Endothelial cell of umbilical vein (primary cell): ENCODE measurements at regions not wholly inside any gene's neighbourhood (a gene's known extent, or its start where the extent isn't known, plus 50 kb on each side); places are given as distances from the start of the nearest gene placed in this dataset.

ENCODE experiments used
- BruUV-seq: library from RNA; stranded (reverse); fragments of 400-500 nt; replicated peaks from 2 replicates; lab custom pipeline; 2021; lab: Mats Ljungman, UMichigan
- CTCF ChIA-PET: fragments of 300-600, 350-600 bp; sonication (Branson Sonifier 250); formaldehyde crosslinking; loops from one replicate; lab custom pipeline; 2021; ENCODE audit warnings: antibody characterized with exemption, inconsistent platforms; lab: Charles Lee
- POLR2A ChIA-PET: fragments of 300-600, 350-600 bp; sonication (Branson Sonifier 250); formaldehyde crosslinking; loops from one replicate; lab custom pipeline; 2021; ENCODE audit warnings: antibody characterized with exemption, inconsistent platforms; lab: Charles Lee
- DNase-seq: peaks from one replicate; pipeline ENCODE4 v3.0.0-alpha.2; 2011; ENCODE audit warnings: low read depth, low spot score
- FAIRE-seq: peaks from 2 replicates; lab custom pipeline; 2011; peaks lifted over from hg19 to GRCh38; lab: Jason Lieb, UNC
- H2AFZ ChIP-seq: 2 replicates; pipeline ENCODE4 v1.6.0; 2012; ENCODE audit warnings: low read depth, low read length, control low read depth, inconsistent platforms
- H3K27ac ChIP-seq: 2 replicates; pipeline ENCODE4 v1.5.1; 2011; ENCODE audit warnings: low read depth, mild to moderate bottlenecking, control low read depth, low read length, moderate library complexity; ENCODE audit not compliant: insufficient read depth
- H3K27me3 ChIP-seq, 2 experiments: 2 replicates each; pipeline versions ENCODE4 v1.6.0 to v1.6.1; 2011; ENCODE audit warnings: low read length in 2 of 2, mixed read lengths in 1 of 2; ENCODE audit not compliant: control insufficient read depth in 2 of 2, insufficient read depth in 2 of 2
- H3K36me3 ChIP-seq, 2 experiments: 2 replicates in 1 of 2; 3 replicates in 1 of 2; pipeline ENCODE4 v1.5.1; 2011; ENCODE audit warnings: low read length in 2 of 2, mild to moderate bottlenecking in 1 of 2, moderate library complexity in 1 of 2; ENCODE audit not compliant: control insufficient read depth in 2 of 2, insufficient read depth in 2 of 2; ENCODE audit errors: extremely low read depth in 1 of 2
- H3K4me1 ChIP-seq: 3 replicates; pipeline ENCODE4 v1.5.1; 2011; ENCODE audit warnings: mild to moderate bottlenecking, low read length; ENCODE audit not compliant: control insufficient read depth, insufficient read depth; ENCODE audit errors: extremely low read depth
- H3K4me2 ChIP-seq: 2 replicates; pipeline ENCODE4 v1.6.1; 2011; ENCODE audit warnings: low read length, control low read depth, mixed read lengths; ENCODE audit not compliant: insufficient read depth
- H3K4me3 ChIP-seq, 3 experiments: fragments of 200-600 bp in 1 of 3; sonication (generic), shearing (Covaris generic) in 1 of 3; replicated peaks in 1 of 3; 2 replicates each; pipeline ENCODE4 v1.5.1; 2011 to 2016; ENCODE audit warnings: control low read depth in 3 of 3, low read length in 3 of 3, mild to moderate bottlenecking in 2 of 3, inconsistent platforms in 1 of 3, low read depth in 1 of 3, moderate library complexity in 1 of 3; ENCODE audit not compliant: insufficient read depth in 1 of 3
- H3K79me2 ChIP-seq: 2 replicates; pipeline ENCODE4 v1.6.0; 2012; ENCODE audit warnings: low read length, inconsistent platforms; ENCODE audit not compliant: control insufficient read depth, insufficient read depth
- H3K9ac ChIP-seq: replicated peaks from 2 replicates; pipeline ENCODE3; 2011; ENCODE audit warnings: low read length, control low read depth; ENCODE audit not compliant: insufficient read depth; ENCODE audit errors: extremely low read depth
- H3K9me1 ChIP-seq: replicated peaks from 3 replicates; pipeline ENCODE4 v1.6.0; 2011; ENCODE audit warnings: mild to moderate bottlenecking, low read length; ENCODE audit not compliant: control insufficient read depth, insufficient read depth; ENCODE audit errors: extremely low read depth
- H3K9me3 ChIP-seq: replicated peaks from 2 replicates; pipeline ENCODE4 v1.5.1; 2012; ENCODE audit warnings: low read length, inconsistent platforms; ENCODE audit not compliant: control insufficient read depth, insufficient read depth
- H4K20me1 ChIP-seq: replicated peaks from 2 replicates; pipeline ENCODE3; 2011; ENCODE audit warnings: mild to moderate bottlenecking, low read length; ENCODE audit not compliant: control insufficient read depth, insufficient read depth; ENCODE audit errors: extremely low read depth
- EZH2 ChIP-seq: IDR thresholded peaks from 2 replicates; pipeline ENCODE4 v1.6.1; 2012; ENCODE audit warnings: borderline replicate concordance, low read depth, mild to moderate bottlenecking, moderate library complexity, low read length, inconsistent platforms; ENCODE audit not compliant: severe bottlenecking
- FOS ChIP-seq: IDR thresholded peaks from 2 replicates; pipeline ENCODE4 v1.6.1; 2011; ENCODE audit warnings: mild to moderate bottlenecking, low read length, moderate library complexity, borderline replicate concordance; ENCODE audit not compliant: insufficient read depth
- GATA2 ChIP-seq: IDR thresholded peaks from 2 replicates; pipeline ENCODE4 v1.7.0; 2011; ENCODE audit warnings: low read depth, mild to moderate bottlenecking, moderate library complexity, mixed read lengths, low read length; ENCODE audit not compliant: insufficient read length, insufficient read depth
- JUN ChIP-seq: IDR thresholded peaks from 2 replicates; pipeline ENCODE4 v1.6.1; 2011; ENCODE audit warnings: borderline replicate concordance, low read depth; ENCODE audit not compliant: insufficient read length, insufficient read depth
- MYC ChIP-seq: IDR thresholded peaks from one replicate; pipeline ENCODE4 v1.6.1; 2011; ENCODE audit warnings: mild to moderate bottlenecking, low read depth, low read length
- POLR2A ChIP-seq: IDR thresholded peaks from 2 replicates; pipeline ENCODE4 v1.6.1; 2012; ENCODE audit warnings: low read depth, mild to moderate bottlenecking, control low read depth, low read length
- POLR2AphosphoS5 ChIP-seq: IDR thresholded peaks from 2 replicates; pipeline ENCODE4 v1.6.1; 2012; ENCODE audit warnings: low read depth, mild to moderate bottlenecking, control low read depth, low read length, moderate library complexity; ENCODE audit not compliant: insufficient read depth
- dilution Hi-C: fragments of 300-500 bp; cut with MboI; formaldehyde crosslinking; loops from one replicate; pipeline ENCODE4 v1.15.0; 2019; ENCODE audit warnings: low sequenced_read_pairs; ENCODE audit not compliant: extremely low pct_ligation_motif_present
- intact Hi-C: fragments of 100-400 bp; cut with micrococcal nuclease; formaldehyde crosslinking; loops from one replicate; pipeline ENCODE4 v1.10.0; 2022
- TF ChIP-seq, protein P1 (sequence below), 2 donors: IDR thresholded peaks; 1 replicate in 1 of 2; 2 replicates in 1 of 2; pipeline ENCODE4 v1.5.1; 2011; ENCODE audit warnings: low read length in 2 of 2, mild to moderate bottlenecking in 2 of 2, moderate library complexity in 2 of 2, control low read depth in 1 of 2, inconsistent platforms in 1 of 2, low read depth in 1 of 2; ENCODE audit not compliant: insufficient read depth in 1 of 2; ENCODE audit errors: extremely low read depth in 1 of 2
- TF ChIP-seq, protein P2 (sequence below): IDR thresholded peaks from 2 replicates; pipeline ENCODE4 v1.6.1; 2011; ENCODE audit not compliant: insufficient read depth, insufficient read length

DNA sequence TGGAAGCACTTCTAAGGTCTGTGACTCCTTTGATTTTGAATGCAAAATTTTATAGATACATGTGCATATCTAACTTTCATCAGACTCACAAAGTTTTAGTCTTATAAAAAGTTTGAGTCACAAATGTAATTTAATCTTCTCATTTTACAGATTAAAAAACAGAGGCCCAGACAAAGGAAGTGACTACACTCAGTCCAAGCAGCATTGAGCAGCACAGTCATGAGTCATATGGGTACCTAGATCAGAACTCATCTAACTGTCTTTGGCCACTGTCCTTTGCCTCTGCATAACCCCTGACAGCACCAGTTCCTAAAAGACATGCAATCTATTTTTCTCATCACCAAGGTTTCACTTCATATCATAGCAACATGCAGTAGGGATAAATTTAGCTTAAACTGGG lies 210.7 kb upstream of the KCNH8 start:
- Histone ChIP-seq H3K9me1 (no peaks in the 10 kb centered on the region), H3K27me3 (no peaks in the 10 kb centered on the region), H3K27ac (no peak overlapping the region), H3K9me3 (no peaks in the 10 kb centered on the region), H3K9ac (no peak overlapping the region), H3K4me3 (no peak overlapping the region), H3K36me3 (no peaks in the 10 kb centered on the region), H3K4me2 (no peak overlapping the region), H3K79me2 (no peaks in the 10 kb centered on the region), H4K20me1 (no peaks in the 10 kb centered on the region), H2AFZ (no peak overlapping the region), H3K4me1 (no peaks in the 10 kb centered on the region)
- POLR2A ChIA-PET: no interaction called here
- CTCF ChIA-PET: no interaction called here
- BruUV-seq: no TSS peak
- dilution Hi-C loops (no loop called here), intact Hi-C loops (no loop called here)
- TF ChIP-seq EZH2: no peak
- no peak for TF ChIP-seq POLR2A
- no peak for TF ChIP-seq MYC
- no peak for TF ChIP-seq GATA2
- TF ChIP-seq FOS: no peak
- TF ChIP-seq, protein P1, sequence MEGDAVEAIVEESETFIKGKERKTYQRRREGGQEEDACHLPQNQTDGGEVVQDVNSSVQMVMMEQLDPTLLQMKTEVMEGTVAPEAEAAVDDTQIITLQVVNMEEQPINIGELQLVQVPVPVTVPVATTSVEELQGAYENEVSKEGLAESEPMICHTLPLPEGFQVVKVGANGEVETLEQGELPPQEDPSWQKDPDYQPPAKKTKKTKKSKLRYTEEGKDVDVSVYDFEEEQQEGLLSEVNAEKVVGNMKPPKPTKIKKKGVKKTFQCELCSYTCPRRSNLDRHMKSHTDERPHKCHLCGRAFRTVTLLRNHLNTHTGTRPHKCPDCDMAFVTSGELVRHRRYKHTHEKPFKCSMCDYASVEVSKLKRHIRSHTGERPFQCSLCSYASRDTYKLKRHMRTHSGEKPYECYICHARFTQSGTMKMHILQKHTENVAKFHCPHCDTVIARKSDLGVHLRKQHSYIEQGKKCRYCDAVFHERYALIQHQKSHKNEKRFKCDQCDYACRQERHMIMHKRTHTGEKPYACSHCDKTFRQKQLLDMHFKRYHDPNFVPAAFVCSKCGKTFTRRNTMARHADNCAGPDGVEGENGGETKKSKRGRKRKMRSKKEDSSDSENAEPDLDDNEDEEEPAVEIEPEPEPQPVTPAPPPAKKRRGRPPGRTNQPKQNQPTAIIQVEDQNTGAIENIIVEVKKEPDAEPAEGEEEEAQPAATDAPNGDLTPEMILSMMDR (IDR thresholded peaks at IDR 0.05; ENCODE audit: extremely low read depth in 1 of 2, insufficient read depth in 1 of 2, low read depth in 1 of 2, low read length in 2 of 2): no peak
- no peak for TF ChIP-seq JUN
- TF ChIP-seq, protein P2, sequence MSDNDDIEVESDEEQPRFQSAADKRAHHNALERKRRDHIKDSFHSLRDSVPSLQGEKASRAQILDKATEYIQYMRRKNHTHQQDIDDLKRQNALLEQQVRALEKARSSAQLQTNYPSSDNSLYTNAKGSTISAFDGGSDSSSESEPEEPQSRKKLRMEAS: no peak
- no peak for TF ChIP-seq POLR2AphosphoS5
- FAIRE-seq (no peak), DNase-seq (no peak)
